IMR-90 (cell line): ENCODE measurements at regions not wholly inside any gene's neighbourhood (a gene's known extent, or its start where the extent isn't known, plus 50 kb on each side); places are given as distances from the start of the nearest gene placed in this dataset.

Source experiments
- ATAC-seq: fragments of 200-7000 bp; cut with Tn5 transposase; 2 replicates; pipeline ENCODE4 v1.9.1; 2020; ENCODE audit warnings: low read depth, mild to moderate bottlenecking, moderate library complexity
- BruUV-seq: library from RNA; stranded (reverse); fragments of 400-500 nt; replicated peaks from 2 replicates; lab custom pipeline; 2021; lab: Mats Ljungman, UMichigan
- CTCF ChIA-PET: fragments of 300-600 bp; formaldehyde crosslinking; extraction: SDS; loops from one replicate; lab custom pipeline; 2021; ENCODE audit warnings: antibody characterized with exemption; lab: Yijun Ruan, JAX
- POLR2A ChIA-PET: fragments of 300-600 bp; sonication (Branson Sonifier 250); formaldehyde crosslinking; loops from one replicate; lab custom pipeline; 2022; ENCODE audit warnings: antibody characterized with exemption; ENCODE audit not compliant: unreplicated experiment; lab: Charles Lee
- DNase-seq: peaks from one replicate; pipeline ENCODE4 v3.0.0; 2013
- H2AFZ ChIP-seq: replicated peaks from 2 replicates; pipeline ENCODE3; 2013; ENCODE audit warnings: low read length, mild to moderate bottlenecking; ENCODE audit not compliant: poor library complexity
- H2AK5ac ChIP-seq: 2 replicates; pipeline ENCODE4 v1.6.1; 2013; ENCODE audit warnings: low read depth, low read length, inconsistent platforms
- H2AK9ac ChIP-seq: replicated peaks from 2 replicates; pipeline ENCODE3; 2013; ENCODE audit warnings: mild to moderate bottlenecking, low read depth, low read length, moderate library complexity; ENCODE audit not compliant: poor library complexity
- H2BK120ac ChIP-seq: 2 replicates; pipeline ENCODE4 v1.6.1; 2013; ENCODE audit warnings: low read depth, low read length, inconsistent platforms
- H2BK15ac ChIP-seq: 3 replicates; pipeline ENCODE4 v1.6.1; 2013; ENCODE audit warnings: low read depth, low read length, inconsistent platforms
- H2BK20ac ChIP-seq: 2 replicates; pipeline ENCODE4 v1.6.1; 2013; ENCODE audit warnings: low read depth, mild to moderate bottlenecking, inconsistent platforms, low read length, moderate library complexity
- H2BK5ac ChIP-seq: 2 replicates; pipeline ENCODE4 v1.6.1; 2013; ENCODE audit warnings: mild to moderate bottlenecking, low read depth, low read length, inconsistent platforms; ENCODE audit not compliant: poor library complexity, severe bottlenecking
- H3K14ac ChIP-seq: replicated peaks from 2 replicates; pipeline ENCODE4 v1.6.1; 2013; ENCODE audit warnings: low read depth, low read length, inconsistent platforms
- H3K18ac ChIP-seq: 2 replicates; pipeline ENCODE4 v1.6.1; 2013; ENCODE audit warnings: low read depth, low read length, control low read depth
- H3K23ac ChIP-seq: 2 replicates; pipeline ENCODE4 v1.6.1; 2013; ENCODE audit warnings: low read depth, low read length, inconsistent platforms
- H3K27ac ChIP-seq: 2 replicates; pipeline ENCODE4 v1.5.1; 2013; ENCODE audit warnings: mild to moderate bottlenecking, control low read depth, low read length; ENCODE audit not compliant: insufficient read depth
- H3K27me3 ChIP-seq: 2 replicates; pipeline ENCODE4 v1.6.1; 2013; ENCODE audit warnings: low read length; ENCODE audit not compliant: control insufficient read depth, insufficient read depth
- H3K36me3 ChIP-seq: 2 replicates; pipeline ENCODE4 v1.6.1; 2013; ENCODE audit warnings: low read length, mixed read lengths; ENCODE audit not compliant: control insufficient read depth, insufficient read depth
- H3K4ac ChIP-seq: 2 replicates; pipeline ENCODE4 v1.6.1; 2013; ENCODE audit warnings: low read depth, low read length, inconsistent platforms
- H3K4me1 ChIP-seq: 2 replicates; pipeline ENCODE4 v1.6.1; 2013; ENCODE audit warnings: low read length, mixed read lengths; ENCODE audit not compliant: control insufficient read depth, insufficient read depth
- H3K4me2 ChIP-seq: 2 replicates; pipeline ENCODE4 v1.6.1; 2013; ENCODE audit warnings: low read depth, mild to moderate bottlenecking, control low read depth, low read length, moderate library complexity
- H3K4me3 ChIP-seq: 2 replicates; pipeline ENCODE4 v1.5.1; 2013; ENCODE audit warnings: low read depth, mild to moderate bottlenecking, control low read depth, low read length, moderate library complexity; ENCODE audit not compliant: insufficient read depth
- H3K56ac ChIP-seq: 2 replicates; pipeline ENCODE4 v1.6.1; 2013; ENCODE audit warnings: low read length, inconsistent platforms; ENCODE audit not compliant: insufficient read depth; ENCODE audit errors: extremely low read depth
- H3K79me1 ChIP-seq, 2 experiments: 2 replicates each; pipeline ENCODE4 v1.6.1; 2013; ENCODE audit warnings: low read length in 2 of 2, inconsistent platforms in 1 of 2, low read depth in 1 of 2
- H3K9ac ChIP-seq: 2 replicates; pipeline ENCODE4 v1.6.1; 2013; ENCODE audit warnings: low read depth, low read length, control low read depth
- H3K9me1 ChIP-seq: 2 replicates; pipeline ENCODE4 v1.6.1; 2013; ENCODE audit warnings: low read length, inconsistent platforms; ENCODE audit not compliant: insufficient read depth
- H3K9me3 ChIP-seq: 2 replicates; pipeline ENCODE4 v1.6.1; 2013; ENCODE audit warnings: low read length; ENCODE audit not compliant: control insufficient read depth, insufficient read depth
- H4K20me1 ChIP-seq: 2 replicates; pipeline ENCODE4 v1.6.1; 2013; ENCODE audit warnings: low read length, inconsistent platforms; ENCODE audit not compliant: insufficient read depth
- H4K5ac ChIP-seq: 2 replicates; pipeline ENCODE4 v1.6.1; 2013; ENCODE audit warnings: mild to moderate bottlenecking, low read depth, low read length, control low read depth
- H4K8ac ChIP-seq, 2 experiments: 2 replicates each; pipeline ENCODE4 v1.6.1; 2013; ENCODE audit warnings: low read depth in 2 of 2, low read length in 2 of 2, control low read depth in 1 of 2, inconsistent platforms in 1 of 2
- H4K91ac ChIP-seq: 2 replicates; pipeline ENCODE4 v1.6.1; 2013; ENCODE audit warnings: low read depth, low read length, inconsistent platforms; ENCODE audit not compliant: insufficient read depth
- BHLHE40 ChIP-seq: fragments of 150-350 bp; IDR thresholded peaks from 2 replicates; pipeline ENCODE4 v1.6.1; 2016; ENCODE audit warnings: mild to moderate bottlenecking, low read depth, low read length
- CEBPB ChIP-seq: IDR thresholded peaks from 2 replicates; pipeline ENCODE4 v1.6.1; 2012; ENCODE audit warnings: low read depth, low read length, improper control_type of control experiment
- FOS ChIP-seq: fragments of 150-350 bp; IDR thresholded peaks from 2 replicates; pipeline ENCODE4 v1.6.1; 2016; ENCODE audit warnings: low read depth, low read length
- MXI1 ChIP-seq: IDR thresholded peaks from 2 replicates; pipeline ENCODE4 v1.6.1; 2012; ENCODE audit warnings: low read depth, mild to moderate bottlenecking, low read length, moderate library complexity, borderline replicate concordance
- POLR2A ChIP-seq: IDR thresholded peaks from 2 replicates; pipeline ENCODE4 v1.6.1; 2012; ENCODE audit warnings: mild to moderate bottlenecking, low read depth, low read length
- WGBS, 2 experiments: methylation state at CpG; one replicate each; pipeline versions ENCODE4 v1.1.5 to v1.1.7; 2013; ENCODE audit warnings: missing lambda C conversion rate in 2 of 2; ENCODE audit not compliant: insufficient read length in 1 of 2; ENCODE audit errors: extremely low coverage in 2 of 2; 5-methylcytosine and 5-hydroxymethylcytosine counted together
- dilution Hi-C: fragments of 300-500 bp; cut with HindIII; formaldehyde crosslinking; loops from one replicate; pipeline ENCODE4 v1.14.3; 2018; ENCODE audit warnings: low sequenced_read_pairs; ENCODE audit not compliant: unreplicated experiment
- in situ Hi-C: fragments of 300-500 bp; cut with MboI; formaldehyde crosslinking; loops from 3 replicates; pipeline ENCODE4 v1.14.3; 2019; ENCODE audit warnings: low sequenced_read_pairs, inconsistent platforms, mixed read lengths
- intact Hi-C: fragments of 100-400 bp; cut with micrococcal nuclease; formaldehyde crosslinking; loops from 2 replicates; pipeline ENCODE4 v1.10.0; 2022
- TF ChIP-seq, protein P1 (sequence below): conservative IDR thresholded peaks from 2 replicates; pipeline ENCODE4 v1.5.1; 2012; ENCODE audit warnings: mild to moderate bottlenecking, low read depth, low read length, improper control_type of control experiment

DNA sequence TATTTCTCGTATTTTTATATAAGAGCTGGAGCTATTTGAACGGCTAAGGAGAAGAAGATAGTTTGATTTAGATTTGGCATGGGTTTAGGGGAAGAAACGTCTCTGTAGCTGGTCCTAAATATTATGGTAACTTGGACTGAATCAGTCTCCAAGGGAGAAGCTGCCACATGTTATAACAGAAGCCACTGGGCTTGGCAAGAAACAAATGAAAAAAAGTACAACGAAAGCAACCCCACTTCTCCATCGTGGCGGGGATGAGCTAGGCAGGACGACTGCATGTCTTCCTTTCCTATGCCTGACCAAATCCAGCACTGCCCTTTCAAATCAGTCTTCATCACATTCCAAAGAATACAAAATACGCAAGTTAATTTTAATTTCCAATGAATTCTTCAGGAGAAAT is 196.7 kb upstream of the KLF14 start (continued):
- TF ChIP-seq BHLHE40 = no peak
- no peak for TF ChIP-seq CEBPB
- TF ChIP-seq FOS = no peak
- no peak for TF ChIP-seq MXI1
- TF ChIP-seq POLR2A = no peak

GRCh38 chr7:130931423-130931822 is 197.4 kb upstream of the KLF14 start:
- Histone ChIP-seq H3K14ac (no peak overlapping the region), H4K8ac (no peak overlapping the region), H2AFZ (no peak overlapping the region), H3K56ac (no peak overlapping the region), H2BK120ac (no peak overlapping the region), H3K4me1 (peaks cover 10% of the 10 kb centered on the region), H4K91ac (no peak overlapping the region), H2BK5ac (no peak overlapping the region), H3K9me3 (no peaks in the 10 kb centered on the region), H3K4me3 (no peak overlapping the region), H3K4ac (no peak overlapping the region), H2AK9ac (no peak overlapping the region), H3K79me1 (peaks cover 5 to 66% of the 10 kb centered on the region in 2 experiments), H3K4me2 (no peak overlapping the region), H4K20me1 (peaks cover 55% of the 10 kb centered on the region; the same call in 1 of the 2 replicates), H3K9me1 (peaks cover 30% of the 10 kb centered on the region), H4K5ac (no peak overlapping the region), H3K27me3 (no peaks in the 10 kb centered on the region), H2BK20ac (no peak overlapping the region), H2AK5ac (no peak overlapping the region), H3K23ac (no peak overlapping the region), H3K18ac (no peak overlapping the region), H3K27ac (no peak overlapping the region), H2BK15ac (no peak overlapping the region), H3K9ac (no peak overlapping the region), H3K36me3 (peaks cover 20% of the 10 kb centered on the region)
- intact Hi-C loops = no loop called here
- ChIA-PET CTCF (interaction anchor here (1.9 kb wide), 1 partner anchor 11 kb away, joined by 5 read pairs; no protein-coding TSS in a partner anchor), POLR2A (interaction anchor here (0.5 kb wide), 1 partner anchor 62 kb away, joined by 19 read pairs; no protein-coding TSS in a partner anchor)
- in situ Hi-C loops = no loop called here
- TF ChIP-seq FOS = no peak
- TF ChIP-seq CEBPB = no peak
- TF ChIP-seq, protein P1, sequence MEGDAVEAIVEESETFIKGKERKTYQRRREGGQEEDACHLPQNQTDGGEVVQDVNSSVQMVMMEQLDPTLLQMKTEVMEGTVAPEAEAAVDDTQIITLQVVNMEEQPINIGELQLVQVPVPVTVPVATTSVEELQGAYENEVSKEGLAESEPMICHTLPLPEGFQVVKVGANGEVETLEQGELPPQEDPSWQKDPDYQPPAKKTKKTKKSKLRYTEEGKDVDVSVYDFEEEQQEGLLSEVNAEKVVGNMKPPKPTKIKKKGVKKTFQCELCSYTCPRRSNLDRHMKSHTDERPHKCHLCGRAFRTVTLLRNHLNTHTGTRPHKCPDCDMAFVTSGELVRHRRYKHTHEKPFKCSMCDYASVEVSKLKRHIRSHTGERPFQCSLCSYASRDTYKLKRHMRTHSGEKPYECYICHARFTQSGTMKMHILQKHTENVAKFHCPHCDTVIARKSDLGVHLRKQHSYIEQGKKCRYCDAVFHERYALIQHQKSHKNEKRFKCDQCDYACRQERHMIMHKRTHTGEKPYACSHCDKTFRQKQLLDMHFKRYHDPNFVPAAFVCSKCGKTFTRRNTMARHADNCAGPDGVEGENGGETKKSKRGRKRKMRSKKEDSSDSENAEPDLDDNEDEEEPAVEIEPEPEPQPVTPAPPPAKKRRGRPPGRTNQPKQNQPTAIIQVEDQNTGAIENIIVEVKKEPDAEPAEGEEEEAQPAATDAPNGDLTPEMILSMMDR = no peak
- TF ChIP-seq MXI1 = no peak
- DNase-seq = no peak
- no peak for ATAC-seq
- BruUV-seq = no TSS peak
- dilution Hi-C loops = no loop called here
- WGBS, 2 experiments = no CpG with 5 or more reads among the region's 3 CpGs
